Renal cortical epithelial cell (primary cell): ENCODE measurements at regions not wholly inside any gene's neighbourhood (a gene's known extent, or its start where the extent isn't known, plus 50 kb on each side); places are given as distances from the start of the nearest gene placed in this dataset.
A peak's percentile ranks its signal among the peaks of the same experiment; 100 is the strongest.
"Not testable (repeated sequence)": the region's sequence is repeated elsewhere in the genome, so short reads cannot be mapped to it uniquely, and the experiment has no call there.

Experiments used
- DNase-seq: peaks from one replicate; pipeline ENCODE4 v3.0.0-alpha.2; 2011; ENCODE audit warnings: low read depth

- DNase-seq, result peak; percentile 48
These were observed 441.2 kb upstream of the ZNF462 start for GRCh38 chr9:106421772-106422171.

GRCh38 chr9:106423575-106423974 lies 439.4 kb upstream of the ZNF462 start:
- no peak for DNase-seq

GRCh38 chr9:106432631-106433030 lies 430.3 kb upstream of the ZNF462 start:
- DNase-seq, result peak; percentile 41

GRCh38 chr9:106438928-106439327 lies 424.0 kb upstream of the ZNF462 start:
- no peak for DNase-seq

- DNase-seq, result no peak
These were observed 421.7 kb upstream of the ZNF462 start for GRCh38 chr9:106441283-106441682.

- no peak for DNase-seq
These were observed 419.4 kb upstream of the ZNF462 start for GRCh38 chr9:106443520-106443919.

- DNase-seq, result no peak
These were observed 417.9 kb upstream of the ZNF462 start for GRCh38 chr9:106445107-106445506.

- DNase-seq, result no peak
These were observed 413.5 kb upstream of the ZNF462 start for GRCh38 chr9:106449336-106449927.

GRCh38 chr9:106450549-106450948 lies 412.4 kb upstream of the ZNF462 start:
- peak; percentile 6 for DNase-seq

GRCh38 chr9:106451223-106451622 lies 411.7 kb upstream of the ZNF462 start:
- no peak for DNase-seq

GRCh38 chr9:106456581-106456980 lies 406.4 kb upstream of the ZNF462 start:
- DNase-seq, result no peak

GRCh38 chr9:106467113-106467864 lies 395.7 kb upstream of the ZNF462 start:
- DNase-seq, result no peak

GRCh38 chr9:106467865-106468164 lies 395.2 kb upstream of the ZNF462 start:
- DNase-seq, result no peak

GRCh38 chr9:106468431-106468830 lies 394.5 kb upstream of the ZNF462 start:
- DNase-seq, result no peak

- DNase-seq, result no peak
These were observed 384.7 kb upstream of the ZNF462 start for GRCh38 chr9:106478312-106478711.

GRCh38 chr9:106478727-106479126 lies 384.2 kb upstream of the ZNF462 start:
- no peak for DNase-seq

- DNase-seq, result peak; percentile 24
These were observed 383.3 kb upstream of the ZNF462 start for GRCh38 chr9:106479679-106480078.

- DNase-seq, result no peak
These were observed 381.9 kb upstream of the ZNF462 start for GRCh38 chr9:106481013-106481609.

- peak; percentile 76 for DNase-seq
These were observed 380.2 kb upstream of the ZNF462 start for GRCh38 chr9:106482733-106483132.

- peak; percentile 13 for DNase-seq
These were observed 376.3 kb upstream of the ZNF462 start for GRCh38 chr9:106486685-106487084.

- no peak for DNase-seq
These were observed 375.7 kb upstream of the ZNF462 start for GRCh38 chr9:106487266-106487665.

- DNase-seq, result not testable (repeated sequence)
These were observed 370.8 kb upstream of the ZNF462 start for GRCh38 chr9:106492126-106492525.

- DNase-seq, result no peak
These were observed 362.8 kb upstream of the ZNF462 start for GRCh38 chr9:106500171-106500570.
